Left renal cortex interstitium (tissue), 4 donors: ENCODE measurements at regions not wholly inside any gene's neighbourhood (a gene's known extent, or its start where the extent isn't known, plus 50 kb on each side); places are given as distances from the start of the nearest gene placed in this dataset.

ENCODE experiments used
- DNase-seq, 4 donors: peaks; one replicate each; pipeline ENCODE4 v3.0.0-alpha.2; 2013; ENCODE audit warnings: low read depth in 4 of 4, low spot score in 2 of 4, missing footprints in 1 of 4

- no peak for DNase-seq
Observed at GRCh38 chr17:51434434-51435170, 174.3 kb downstream of the UTP18 start.

- DNase-seq = no peak
Observed at GRCh38 chr17:51435171-51435552, 174.8 kb downstream of the UTP18 start.

GRCh38 chr17:51435641-51436091 lies 175.3 kb downstream of the UTP18 start:
- DNase-seq = peak in 1 of 4 donors; percentile 28

GRCh38 chr17:51439395-51440229 lies 179.3 kb downstream of the UTP18 start:
- DNase-seq = no peak

- DNase-seq = no peak
Observed at GRCh38 chr17:51441431-51441830, 181.1 kb downstream of the UTP18 start.

GRCh38 chr17:51442088-51442865 lies 181.9 kb downstream of the UTP18 start:
- no peak for DNase-seq

- DNase-seq = no peak
Observed at GRCh38 chr17:51443646-51444045, 183.3 kb downstream of the UTP18 start.

- DNase-seq = no peak
Observed at GRCh38 chr17:51445946-51446345, 185.6 kb downstream of the UTP18 start.

GRCh38 chr17:51454456-51454978 lies 194.2 kb downstream of the UTP18 start:
- DNase-seq = no peak

- no peak for DNase-seq
Observed at GRCh38 chr17:51455211-51455610, 194.9 kb downstream of the UTP18 start.

GRCh38 chr17:51455931-51456330 lies 195.6 kb downstream of the UTP18 start:
- no peak for DNase-seq

GRCh38 chr17:51456942-51457341 lies 196.6 kb downstream of the UTP18 start:
- DNase-seq = no peak

GRCh38 chr17:51461578-51462004 lies 201.2 kb downstream of the UTP18 start:
- peak in 2 of 4 donors; percentile 4 to 16 for DNase-seq

- no peak for DNase-seq
Observed at GRCh38 chr17:51463353-51463752, 203.0 kb downstream of the UTP18 start.

- DNase-seq = no peak
Observed at GRCh38 chr17:51467336-51467735, 207.0 kb downstream of the UTP18 start.

- no peak for DNase-seq
Observed at GRCh38 chr17:51472670-51473205, 212.4 kb downstream of the UTP18 start.

- no peak for DNase-seq
Observed at GRCh38 chr17:51474764-51475163, 214.4 kb downstream of the UTP18 start.

- no peak for DNase-seq
Observed at GRCh38 chr17:51475730-51476129, 215.4 kb downstream of the UTP18 start.

- DNase-seq = no peak
Observed at GRCh38 chr17:51479303-51479702, 219.0 kb downstream of the UTP18 start.

GRCh38 chr17:51481370-51481769 lies 221.0 kb downstream of the UTP18 start:
- DNase-seq = no peak
